ENCODE measurements at regions not wholly inside any gene's neighbourhood (a gene's known extent, or its start where the extent isn't known, plus 50 kb on each side); places are given as distances from the start of the nearest gene placed in this dataset.
"Not testable (repeated sequence)": the region's sequence is repeated elsewhere in the genome, so short reads cannot be mapped to it uniquely, and the experiment has no call there.

- no peak for DNase-seq
These were observed 1037.9 kb upstream of the DDX18 start for GRCh38 chr2:116776556-116776955.

- DNase-seq: no peak
These were observed 1026.6 kb upstream of the DDX18 start for GRCh38 chr2:116787848-116788247.

GRCh38 chr2:116802671-116803070, 1011.8 kb upstream of the DDX18 start:
- no peak for DNase-seq

- no peak for DNase-seq
These were observed 1009.6 kb upstream of the DDX18 start for GRCh38 chr2:116804901-116805300.

- not testable (repeated sequence) for DNase-seq
These were observed 1008.0 kb upstream of the DDX18 start for GRCh38 chr2:116806505-116806904.

- DNase-seq: no peak
These were observed 1005.4 kb upstream of the DDX18 start for GRCh38 chr2:116809109-116809508.

- DNase-seq: peak; percentile 12
These were observed 1004.4 kb upstream of the DDX18 start for GRCh38 chr2:116810071-116810470.

GRCh38 chr2:116810645-116811044, 1003.8 kb upstream of the DDX18 start:
- DNase-seq: no peak

GRCh38 chr2:116819355-116819754, 995.1 kb upstream of the DDX18 start:
- DNase-seq: no peak

- no peak for DNase-seq
These were observed 993.5 kb upstream of the DDX18 start for GRCh38 chr2:116820986-116821385.

- DNase-seq: not testable (repeated sequence)
These were observed 984.9 kb upstream of the DDX18 start for GRCh38 chr2:116829543-116829942.

GRCh38 chr2:116832148-116832547, 982.3 kb upstream of the DDX18 start:
- no peak for DNase-seq

- no peak for DNase-seq
These were observed 981.4 kb upstream of the DDX18 start for GRCh38 chr2:116833052-116833451.

GRCh38 chr2:116842164-116842563, 972.3 kb upstream of the DDX18 start:
- DNase-seq: no peak

- DNase-seq: no peak
These were observed 954.8 kb upstream of the DDX18 start for GRCh38 chr2:116859708-116860107.

- DNase-seq: no peak
These were observed 940.5 kb upstream of the DDX18 start for GRCh38 chr2:116874021-116874420.

GRCh38 chr2:116877274-116877673, 937.2 kb upstream of the DDX18 start:
- DNase-seq: no peak

- no peak for DNase-seq
These were observed 936.5 kb upstream of the DDX18 start for GRCh38 chr2:116877944-116878343.

- no peak for DNase-seq
These were observed 934.8 kb upstream of the DDX18 start for GRCh38 chr2:116879650-116880160.

- no peak for DNase-seq
These were observed 923.3 kb upstream of the DDX18 start for GRCh38 chr2:116891191-116891590.

GRCh38 chr2:116911540-116911939, 903.0 kb upstream of the DDX18 start:
- no peak for DNase-seq

GRCh38 chr2:116915673-116916072, 898.8 kb upstream of the DDX18 start:
- no peak for DNase-seq

GRCh38 chr2:116917196-116917595, 897.3 kb upstream of the DDX18 start:
- no peak for DNase-seq

- no peak for DNase-seq
These were observed 895.9 kb upstream of the DDX18 start for GRCh38 chr2:116918574-116918973.

- DNase-seq: no peak
These were observed 892.1 kb upstream of the DDX18 start for GRCh38 chr2:116922414-116922813.

- no peak for DNase-seq
These were observed 890.0 kb upstream of the DDX18 start for GRCh38 chr2:116924509-116924908.

All from NCI-H774 (cell line).